Keratinocyte (primary cell): ENCODE measurements at regions not wholly inside any gene's neighbourhood (a gene's known extent, or its start where the extent isn't known, plus 50 kb on each side); places are given as distances from the start of the nearest gene placed in this dataset.

ENCODE experiments used
- CTCF ChIP-seq, 3 experiments: IDR thresholded peaks in 1 of 3; conservative IDR thresholded peaks in 1 of 3; optimal IDR thresholded peaks in 1 of 3; 2 replicates in 2 of 3; 3 replicates in 1 of 3; pipeline versions ENCODE3 to v1.5.1; 2011; ENCODE audit warnings: low read length in 3 of 3, mild to moderate bottlenecking in 3 of 3, moderate library complexity in 2 of 3, control low read depth in 1 of 3, inconsistent platforms in 1 of 3; ENCODE audit not compliant: insufficient read depth in 2 of 3; ENCODE audit errors: extremely low read depth in 1 of 3
- EZH2 ChIP-seq: IDR thresholded peaks from one replicate; pipeline ENCODE4 v1.6.1; 2012; ENCODE audit warnings: inconsistent platforms, mild to moderate bottlenecking, low read length, moderate library complexity

GRCh38 chr2:107412981-107413380, 413.7 kb upstream of the RGPD4 start:
- no peak for TF ChIP-seq CTCF (optimal IDR thresholded peaks at IDR 0.05 in 1 of 3, IDR thresholded peaks at IDR 0.05 in 1 of 3, conservative IDR thresholded peaks at IDR 0.05 in 1 of 3; ENCODE audit: extremely low read depth in 1 of 3, insufficient read depth in 2 of 3, low read length in 3 of 3)
- no peak for TF ChIP-seq EZH2
